ENCODE measurements at regions not wholly inside any gene's neighbourhood (a gene's known extent, or its start where the extent isn't known, plus 50 kb on each side); places are given as distances from the start of the nearest gene placed in this dataset.

- no peak for ATAC-seq
- no peak overlapping the region for H3K27ac ChIP-seq
- intact Hi-C loops (cut with DNase I): no loop called here
Measured at GRCh38 chr18:987325-988186, 82.9 kb downstream of the ADCYAP1 start.

GRCh38 chr18:989425-989824 lies 84.8 kb downstream of the ADCYAP1 start:
- H3K9me3 ChIP-seq: no peaks in the 10 kb centered on the region
- DNase-seq (no peak), ATAC-seq (no peak)
- no peak overlapping the region for H3K27ac ChIP-seq
- H3K27me3 ChIP-seq (ENCODE audit: low read depth): no peaks in the 10 kb centered on the region
- H3K4me1 ChIP-seq: no peaks in the 10 kb centered on the region
- H3K4me3 ChIP-seq: no peak overlapping the region
- no peaks in the 10 kb centered on the region for H3K36me3 ChIP-seq
- intact Hi-C loops (cut with DNase I): no loop called here
- TF ChIP-seq, protein P1, sequence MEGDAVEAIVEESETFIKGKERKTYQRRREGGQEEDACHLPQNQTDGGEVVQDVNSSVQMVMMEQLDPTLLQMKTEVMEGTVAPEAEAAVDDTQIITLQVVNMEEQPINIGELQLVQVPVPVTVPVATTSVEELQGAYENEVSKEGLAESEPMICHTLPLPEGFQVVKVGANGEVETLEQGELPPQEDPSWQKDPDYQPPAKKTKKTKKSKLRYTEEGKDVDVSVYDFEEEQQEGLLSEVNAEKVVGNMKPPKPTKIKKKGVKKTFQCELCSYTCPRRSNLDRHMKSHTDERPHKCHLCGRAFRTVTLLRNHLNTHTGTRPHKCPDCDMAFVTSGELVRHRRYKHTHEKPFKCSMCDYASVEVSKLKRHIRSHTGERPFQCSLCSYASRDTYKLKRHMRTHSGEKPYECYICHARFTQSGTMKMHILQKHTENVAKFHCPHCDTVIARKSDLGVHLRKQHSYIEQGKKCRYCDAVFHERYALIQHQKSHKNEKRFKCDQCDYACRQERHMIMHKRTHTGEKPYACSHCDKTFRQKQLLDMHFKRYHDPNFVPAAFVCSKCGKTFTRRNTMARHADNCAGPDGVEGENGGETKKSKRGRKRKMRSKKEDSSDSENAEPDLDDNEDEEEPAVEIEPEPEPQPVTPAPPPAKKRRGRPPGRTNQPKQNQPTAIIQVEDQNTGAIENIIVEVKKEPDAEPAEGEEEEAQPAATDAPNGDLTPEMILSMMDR (IDR thresholded peaks at IDR 0.05): no peak

More at GRCh38 chr18:987325-988186, 82.9 kb downstream of the ADCYAP1 start:
- TF ChIP-seq, protein P1 (IDR thresholded peaks at IDR 0.05): no peak
- no peaks in the 10 kb centered on the region for H3K9me3 ChIP-seq
- no peaks in the 10 kb centered on the region for H3K27me3 ChIP-seq (ENCODE audit: low read depth)
- no peaks in the 10 kb centered on the region for H3K4me1 ChIP-seq
- no peak overlapping the region for H3K4me3 ChIP-seq
- H3K36me3 ChIP-seq: no peaks in the 10 kb centered on the region
- no peak for DNase-seq

DNA sequence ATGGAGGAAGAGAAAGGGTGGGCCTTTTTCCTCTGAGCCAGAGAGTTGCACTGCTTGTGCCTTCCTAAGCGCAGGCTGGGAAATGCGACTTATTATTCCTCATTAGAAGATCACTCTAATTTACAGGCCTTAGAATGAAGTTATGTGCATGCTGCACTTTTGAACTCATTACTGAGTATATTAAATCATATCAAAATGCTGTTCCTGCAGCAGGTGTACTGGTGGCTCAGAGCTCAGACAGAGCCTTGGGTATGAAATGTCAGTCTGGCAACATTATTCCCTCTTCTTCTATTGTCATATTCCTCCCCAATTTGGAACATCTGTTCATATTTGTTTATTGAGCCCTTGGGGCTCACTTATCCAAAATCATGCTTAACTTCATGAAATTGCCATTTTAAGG lies 85.5 kb downstream of the ADCYAP1 start:
- no peaks in the 10 kb centered on the region for H3K36me3 ChIP-seq
- no peak overlapping the region for H3K27ac ChIP-seq
- intact Hi-C loops (cut with DNase I): no loop called here
- H3K4me3 ChIP-seq: no peak overlapping the region
- ATAC-seq: no peak
- TF ChIP-seq, protein P1 (IDR thresholded peaks at IDR 0.05): no peak
- no peaks in the 10 kb centered on the region for H3K9me3 ChIP-seq
- H3K4me1 ChIP-seq: no peaks in the 10 kb centered on the region
- no peaks in the 10 kb centered on the region for H3K27me3 ChIP-seq (ENCODE audit: low read depth)
- DNase-seq: no peak

DNA sequence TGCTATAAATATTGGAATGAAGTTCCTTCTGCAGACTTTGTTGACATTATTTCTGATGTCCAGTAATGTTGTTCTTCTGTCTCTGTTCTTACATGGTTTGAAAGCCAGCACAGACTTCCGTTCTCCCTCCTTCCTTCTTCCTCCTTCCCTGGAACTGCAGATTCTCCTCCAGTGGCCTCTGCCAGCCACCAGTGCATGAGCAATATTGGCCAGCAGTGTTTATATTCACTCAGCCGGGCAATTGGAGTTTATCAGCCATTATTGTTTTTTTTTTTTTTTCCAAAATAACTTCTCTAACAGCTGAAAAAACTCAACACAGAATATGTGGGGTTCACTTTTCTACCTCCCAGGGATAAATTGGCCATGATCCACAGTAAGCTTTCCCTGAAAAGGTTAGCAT lies 86.8 kb downstream of the ADCYAP1 start:
- Histone ChIP-seq H3K27ac (no peak overlapping the region), H3K4me3 (no peak overlapping the region), H3K36me3 (no peaks in the 10 kb centered on the region), H3K4me1 (no peaks in the 10 kb centered on the region), H3K27me3 (ENCODE audit: low read depth) (no peaks in the 10 kb centered on the region), H3K9me3 (no peaks in the 10 kb centered on the region)
- DNase-seq (no peak), ATAC-seq (no peak)
- TF ChIP-seq, protein P1 (IDR thresholded peaks at IDR 0.05): no peak
- intact Hi-C loops (cut with DNase I): no loop called here

- Histone ChIP-seq H3K27ac (no peak overlapping the region), H3K9me3 (no peaks in the 10 kb centered on the region), H3K36me3 (no peaks in the 10 kb centered on the region), H3K4me1 (no peaks in the 10 kb centered on the region), H3K4me3 (no peak overlapping the region), H3K27me3 (ENCODE audit: low read depth) (no peaks in the 10 kb centered on the region)
- intact Hi-C loops (cut with DNase I): no loop called here
- ATAC-seq (no peak), DNase-seq (no peak)
- TF ChIP-seq, protein P1 (IDR thresholded peaks at IDR 0.05): no peak
Measured at GRCh38 chr18:993560-993959, 88.9 kb downstream of the ADCYAP1 start.
